Kasumi-1 (cell line): ENCODE measurements at regions not wholly inside any gene's neighbourhood (a gene's known extent, or its start where the extent isn't known, plus 50 kb on each side); places are given as distances from the start of the nearest gene placed in this dataset.

Source experiments
- DNase-seq, 2 experiments: peaks; one replicate each; lab custom pipeline; 2025; lab: John Stamatoyannopoulos, UW

DNA sequence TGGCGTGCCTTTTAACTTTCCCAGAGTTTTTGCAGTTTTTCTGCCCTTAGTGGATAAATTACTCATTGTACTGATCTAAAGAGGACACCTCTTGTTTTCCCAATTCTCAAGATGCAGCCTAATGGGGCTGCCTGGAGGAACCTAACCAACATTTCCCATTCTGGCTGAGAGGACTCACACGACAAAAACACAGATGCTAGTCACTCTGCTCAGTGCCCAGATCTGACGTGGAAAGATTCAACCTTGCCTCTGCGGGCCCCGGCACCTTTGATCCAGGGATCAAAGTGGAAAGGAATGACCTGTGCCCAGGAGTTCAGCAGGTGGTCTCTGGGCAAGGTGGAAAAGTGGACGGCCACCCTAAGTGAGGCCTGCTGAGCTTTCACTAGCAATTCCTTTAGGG lies 162.4 kb upstream of the FMN2 start:
- DNase-seq, result no peak

DNA sequence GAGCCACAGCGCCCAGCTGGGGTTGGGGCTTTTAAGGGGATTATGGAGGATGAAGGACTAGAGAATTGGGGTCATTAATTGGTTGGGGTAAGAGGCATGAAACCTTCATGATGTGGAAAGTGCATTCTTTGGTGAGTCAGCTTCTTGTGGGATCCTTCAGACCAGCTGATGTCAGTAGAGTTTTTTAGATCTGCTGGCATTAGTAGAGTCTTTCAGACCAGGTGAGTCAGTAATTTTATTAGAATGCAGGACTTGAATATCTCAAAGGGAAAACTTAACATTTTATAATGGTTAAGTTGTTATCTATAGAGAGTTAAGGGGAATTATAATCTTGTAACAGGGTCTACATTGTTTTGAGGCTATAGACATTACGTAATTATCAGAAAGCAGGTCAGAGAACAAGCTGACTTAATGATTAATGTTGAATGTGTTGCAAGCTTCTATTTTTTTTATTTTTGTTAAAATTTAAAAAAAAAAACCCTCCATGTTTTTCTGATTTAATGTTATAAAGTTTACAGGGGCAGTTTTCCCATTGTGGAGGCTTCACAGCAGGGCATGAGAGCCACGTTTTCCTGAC lies 160.9 kb upstream of the FMN2 start:
- DNase-seq, result no peak

DNA sequence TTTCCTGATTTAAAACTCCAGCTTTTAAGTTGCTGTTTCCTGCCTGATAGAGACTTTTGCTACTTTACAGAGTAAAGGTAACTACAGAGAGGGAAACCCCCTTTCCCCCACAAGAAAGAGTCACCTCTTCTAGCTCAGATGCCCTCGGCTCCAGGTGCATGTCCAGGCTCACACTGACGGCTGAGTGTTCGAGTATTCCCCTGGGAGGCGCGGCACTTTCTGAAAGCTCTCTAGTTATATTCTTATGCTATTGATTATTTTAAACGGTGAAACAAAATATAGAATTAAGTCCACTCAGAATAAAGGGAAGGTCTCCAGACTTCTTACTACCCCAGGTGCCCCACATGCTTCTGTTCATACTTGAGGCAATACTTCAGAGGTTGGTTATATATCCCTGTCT lies 160.3 kb upstream of the FMN2 start:
- DNase-seq, result no peak

DNA sequence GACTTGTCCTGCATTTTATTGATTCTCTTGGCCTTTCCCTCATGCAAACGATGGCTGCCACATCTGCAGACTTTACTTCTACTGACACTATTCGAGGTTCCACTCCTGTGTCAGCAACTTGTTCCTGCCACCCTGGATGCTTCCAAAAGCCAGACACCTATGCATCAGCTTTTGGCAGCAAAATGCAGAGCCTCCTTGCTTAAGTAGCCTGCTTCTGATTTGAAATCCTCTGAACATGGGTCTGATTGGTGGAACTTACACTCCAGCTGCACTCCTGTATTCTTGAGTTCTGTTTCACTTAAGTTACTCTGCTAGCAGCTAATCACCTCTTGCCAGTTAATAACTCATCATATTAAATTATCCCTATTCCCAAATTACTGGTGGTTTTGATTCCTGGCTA lies 152.1 kb upstream of the FMN2 start:
- no peak for DNase-seq

DNA sequence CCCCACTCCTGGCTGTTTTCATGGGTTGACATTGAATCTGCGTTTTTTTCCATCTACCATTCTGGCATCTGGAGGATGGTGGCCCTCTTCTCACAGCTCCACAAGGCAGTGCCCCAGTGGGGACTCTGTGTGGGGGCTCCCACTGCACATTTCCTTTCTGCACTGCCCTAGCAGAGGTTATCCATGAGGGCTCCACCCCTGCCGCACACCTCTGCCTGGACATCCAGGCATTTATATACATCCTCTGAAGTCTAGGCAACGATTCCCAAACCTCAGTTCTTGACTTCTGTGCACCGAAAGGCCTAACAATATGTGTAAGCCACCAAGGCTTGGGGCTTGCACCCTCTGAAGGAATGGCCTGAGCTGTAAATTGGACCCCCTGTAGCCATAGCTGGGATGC lies 147.9 kb upstream of the FMN2 start:
- no peak for DNase-seq

DNA sequence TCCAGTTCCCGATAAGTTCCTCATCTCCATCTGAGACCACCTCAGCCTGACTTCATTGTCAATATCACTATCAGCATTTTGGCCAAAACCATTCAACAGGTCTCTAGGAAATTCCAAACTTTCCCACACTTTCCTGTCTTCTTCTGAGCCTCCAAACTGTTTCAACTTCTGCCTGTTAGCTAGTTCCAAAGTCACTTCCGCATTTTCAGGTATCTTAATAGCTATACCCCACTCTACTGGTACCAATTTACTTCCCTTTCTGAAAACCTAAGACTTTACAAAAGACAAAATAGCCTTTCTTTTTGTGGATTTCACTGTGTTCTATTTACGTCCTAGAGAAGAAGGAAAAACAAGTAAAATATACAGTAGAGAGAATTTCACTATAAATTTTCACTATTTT lies 147.0 kb upstream of the FMN2 start:
- peak; percentile 72 to 73 for DNase-seq

DNA sequence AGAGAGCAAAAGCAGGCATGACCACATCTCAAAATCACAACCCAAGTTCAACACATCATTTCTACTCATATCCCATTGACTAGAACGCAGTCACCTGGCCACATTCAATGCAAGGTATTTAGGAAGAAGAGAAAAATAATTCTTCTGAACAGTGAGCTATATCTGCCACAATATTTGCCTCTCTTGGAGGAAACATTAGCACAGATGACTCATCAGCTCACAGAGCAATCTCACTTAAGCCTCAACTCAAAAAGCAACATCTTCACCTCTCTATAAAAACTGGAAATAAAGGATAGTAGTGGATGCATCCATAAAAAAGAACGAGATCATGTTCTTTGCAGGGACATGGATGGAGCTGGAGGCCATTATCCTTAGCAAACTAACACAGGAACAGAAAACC lies 143.9 kb upstream of the FMN2 start:
- no peak for DNase-seq

DNA sequence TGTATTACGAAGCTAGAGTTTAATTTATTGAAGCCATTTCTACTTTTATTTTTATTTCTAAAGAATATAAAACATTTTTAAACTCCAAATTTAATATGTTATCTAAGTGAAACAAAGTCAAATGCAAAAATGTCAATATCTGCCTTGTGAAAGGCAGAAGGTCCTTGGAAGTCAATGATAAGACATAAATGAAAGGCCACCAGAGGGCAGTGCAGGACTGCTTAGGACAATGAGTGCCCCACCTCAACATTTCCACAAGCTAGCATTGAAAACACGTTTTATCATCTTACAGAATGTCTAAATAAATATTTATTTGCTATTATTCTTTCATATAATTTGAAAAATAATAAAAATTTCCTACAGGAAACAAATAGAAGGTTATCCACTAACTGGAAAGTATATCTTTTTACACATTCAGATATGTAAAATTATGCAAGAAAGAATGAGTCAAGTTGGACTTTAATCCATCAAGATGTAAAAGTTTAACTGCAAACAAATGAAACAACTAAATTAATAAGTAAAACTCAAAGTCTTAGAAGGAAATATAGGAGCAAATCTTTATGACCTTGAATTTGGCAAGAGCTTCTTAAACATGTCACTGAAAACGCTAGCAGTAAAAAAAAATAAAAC lies 140.1 kb upstream of the FMN2 start:
- DNase-seq, result peak; percentile 69 to 79

DNA sequence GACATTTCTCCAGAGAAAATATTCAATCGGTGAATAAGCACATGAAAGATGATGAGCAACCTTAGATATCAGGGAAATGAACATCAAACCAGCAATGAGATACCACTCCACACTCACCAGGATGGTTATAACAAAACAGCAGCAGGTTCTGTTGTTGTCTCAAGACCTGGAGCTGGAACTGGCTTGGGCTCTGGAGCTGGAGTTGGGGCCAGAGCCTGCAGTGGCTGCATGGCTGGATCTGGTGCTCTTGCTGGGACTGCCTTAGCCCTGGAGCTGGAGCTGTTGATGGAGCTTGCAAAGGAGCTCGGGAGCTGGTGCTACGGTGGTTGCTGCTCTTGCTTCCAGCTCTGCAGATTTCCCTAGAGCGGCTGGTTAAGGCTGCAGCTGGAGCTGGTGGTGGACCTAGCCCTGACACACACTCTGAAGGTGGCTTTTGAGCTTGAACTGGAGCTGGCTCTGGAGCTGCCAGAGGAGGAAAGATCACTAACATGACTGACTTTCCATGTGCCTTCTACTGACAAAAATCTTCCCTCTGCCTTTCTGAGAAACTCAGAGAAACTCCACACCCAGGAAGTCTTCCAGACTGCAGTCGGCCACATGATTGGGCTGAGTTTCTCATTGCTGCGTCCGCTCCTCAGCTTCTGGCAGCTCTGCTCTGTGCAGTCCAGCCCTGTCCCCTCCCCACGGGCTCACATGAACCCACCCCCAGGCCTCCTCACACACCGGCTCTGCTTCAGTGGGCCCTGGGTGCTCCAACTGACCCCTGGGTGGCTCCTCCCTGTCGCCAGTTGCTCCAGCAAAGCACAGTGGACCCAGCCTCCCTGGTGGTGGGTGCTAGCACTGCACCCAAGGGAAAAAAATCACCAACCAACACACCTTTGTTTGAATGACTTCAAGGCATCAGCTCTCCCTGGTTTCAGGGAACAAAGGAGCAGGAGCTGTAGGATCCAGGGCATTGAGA lies 139.1 kb upstream of the FMN2 start:
- no peak for DNase-seq

DNA sequence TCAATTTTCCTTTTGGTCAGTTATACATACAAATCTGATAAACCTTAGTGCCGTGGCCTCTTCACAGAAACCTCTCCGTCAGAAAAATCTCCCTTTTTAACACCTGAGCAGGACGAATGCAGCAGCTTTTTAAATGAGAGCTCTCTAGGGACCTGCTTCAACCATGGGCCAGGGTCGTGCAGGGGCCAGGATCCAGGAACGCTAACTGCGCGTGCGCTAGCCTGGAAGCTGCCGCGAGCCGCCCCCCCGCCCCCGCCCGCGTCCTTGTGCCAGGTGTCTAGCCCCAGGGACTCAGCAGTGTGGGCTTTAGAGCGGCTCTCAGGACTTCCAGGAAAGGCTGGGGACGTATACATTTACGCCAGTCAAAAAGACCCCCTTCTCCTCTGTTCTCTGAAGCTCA lies 136.8 kb upstream of the FMN2 start:
- DNase-seq, result no peak

DNA sequence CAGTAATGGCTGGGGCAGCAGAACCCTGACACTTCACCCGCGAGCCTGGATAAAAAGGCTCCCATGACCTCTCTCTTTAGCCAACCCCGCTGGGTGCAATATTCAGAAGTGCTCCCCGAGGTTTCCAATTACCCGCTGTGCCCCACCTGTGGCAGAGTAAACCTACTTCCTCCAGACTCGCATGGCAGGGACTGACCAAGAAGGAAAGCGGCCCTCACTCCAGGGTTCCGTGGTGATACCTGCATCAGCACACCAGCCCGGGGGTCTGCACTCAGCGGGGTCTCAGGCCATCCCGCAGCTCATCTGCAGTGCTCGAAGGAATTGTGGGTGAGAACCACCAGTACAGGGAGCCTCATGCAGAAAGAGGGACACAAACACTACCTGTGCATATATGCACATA lies 136.3 kb upstream of the FMN2 start:
- DNase-seq, result no peak

DNA sequence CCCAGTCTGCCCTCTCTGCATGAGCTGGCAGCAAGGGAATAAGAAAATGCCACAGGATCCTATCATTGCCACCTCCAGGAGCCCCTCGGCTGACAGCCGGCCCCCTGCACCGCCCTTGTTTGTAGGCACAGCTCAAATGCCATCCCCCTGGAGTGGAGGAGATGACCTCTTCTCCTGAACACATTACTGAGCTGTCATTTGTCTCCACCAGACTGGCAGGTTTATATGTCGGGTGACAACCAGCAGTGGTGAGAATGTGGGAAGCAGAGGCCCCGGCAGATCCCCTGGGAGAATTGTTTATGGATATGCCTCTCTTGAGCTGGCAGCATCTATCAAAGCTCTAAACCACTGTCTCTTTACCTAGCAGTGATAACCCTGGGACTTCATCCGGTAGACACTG lies 135.4 kb upstream of the FMN2 start:
- DNase-seq, result no peak

DNA sequence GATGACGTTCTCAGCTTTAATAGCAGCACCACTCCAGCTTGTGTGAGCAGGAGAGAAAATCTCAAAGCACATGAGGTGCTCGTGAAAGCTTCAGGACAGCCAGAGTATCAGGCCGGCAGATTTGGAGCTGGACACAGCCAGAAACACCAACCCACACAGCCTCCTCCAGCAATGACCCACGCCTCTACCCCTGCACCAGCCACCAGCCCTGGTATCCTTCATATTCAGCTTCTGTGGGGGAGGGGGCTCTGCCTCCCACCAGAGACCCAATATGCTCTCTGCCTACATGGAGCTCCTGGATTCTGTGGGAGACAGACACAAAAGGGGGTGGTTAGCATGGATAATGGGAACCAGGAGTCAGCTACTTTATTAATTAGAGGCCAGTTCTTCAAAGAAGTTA lies 133.6 kb upstream of the FMN2 start:
- DNase-seq, result no peak

DNA sequence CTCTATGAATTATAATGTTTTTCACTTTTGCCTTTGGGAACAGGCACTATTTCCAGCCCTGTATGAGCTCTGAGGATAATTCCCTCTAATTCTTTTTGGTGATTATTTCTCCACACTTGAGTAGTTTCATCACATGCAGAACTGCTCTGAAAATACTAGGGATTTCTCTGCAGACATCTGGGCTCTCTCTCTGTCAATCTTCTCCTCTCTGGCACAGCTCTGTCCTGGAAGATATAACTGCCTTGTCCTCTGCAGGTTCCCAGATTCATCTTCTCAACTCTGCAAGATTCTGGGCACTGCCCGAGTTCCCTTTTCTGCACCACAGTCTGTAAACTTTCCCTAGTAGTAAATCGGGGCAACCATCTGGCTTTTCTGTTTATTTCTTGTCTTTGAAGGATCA lies 131.3 kb upstream of the FMN2 start:
- DNase-seq, result no peak

DNA sequence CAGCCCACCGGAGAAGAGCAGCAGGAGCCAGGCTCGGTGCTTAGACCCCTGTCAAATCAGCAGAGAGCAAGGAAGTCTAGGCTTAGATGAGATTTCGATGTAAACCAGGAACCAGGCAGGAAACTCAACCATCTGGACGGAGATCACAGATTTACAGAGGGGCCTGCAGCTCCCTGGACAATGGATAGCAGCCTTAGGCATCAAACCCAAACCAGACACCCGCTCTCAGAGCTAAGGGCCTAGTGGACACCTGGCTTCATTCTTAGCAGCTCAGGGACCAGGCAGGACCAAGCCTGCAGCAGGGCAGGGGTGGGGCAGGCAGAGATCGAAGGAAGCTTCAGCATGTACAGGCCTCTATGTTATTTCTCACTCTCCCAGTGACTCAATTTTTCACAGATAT lies 127.8 kb upstream of the FMN2 start:
- DNase-seq, result no peak

DNA sequence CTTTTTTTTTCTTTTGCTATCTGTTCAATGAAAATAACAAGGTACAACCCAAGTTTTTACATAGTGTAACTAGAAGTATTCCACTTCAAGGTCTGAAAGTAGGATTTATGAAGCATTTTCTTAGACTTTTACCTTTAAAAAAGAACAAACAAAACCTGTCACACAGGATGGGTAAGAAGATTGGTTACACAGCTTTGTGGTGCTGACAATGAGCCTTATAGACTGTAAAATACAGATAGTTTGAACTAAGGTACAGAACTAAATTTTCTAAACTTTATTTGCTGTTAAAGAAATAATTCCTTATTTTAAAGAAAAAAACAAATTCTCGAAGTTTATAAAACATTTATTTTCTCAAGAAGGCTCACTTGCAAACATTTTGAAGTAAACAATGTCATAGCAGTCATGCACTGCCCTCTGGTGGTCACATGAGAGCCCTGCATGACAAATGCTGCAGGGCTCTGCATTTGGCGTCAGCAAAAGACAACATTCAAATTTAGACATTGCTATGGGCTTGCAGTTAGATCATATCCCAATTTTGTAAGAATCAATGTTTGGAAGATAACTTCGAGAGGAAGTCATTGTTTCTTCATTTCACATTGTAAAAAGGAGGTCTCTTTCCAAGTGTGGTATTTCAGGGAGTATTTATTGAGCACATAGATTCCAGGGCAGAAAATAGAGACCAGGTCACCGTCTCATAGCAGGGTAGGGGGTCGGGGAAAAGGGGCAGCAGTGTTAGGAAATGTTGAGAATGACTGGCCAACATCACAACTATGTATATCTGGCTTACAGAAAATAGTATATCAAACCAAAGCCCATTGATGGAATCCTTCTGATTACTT lies 115.3 kb upstream of the FMN2 start:
- DNase-seq, result peak; percentile 36 to 39

DNA sequence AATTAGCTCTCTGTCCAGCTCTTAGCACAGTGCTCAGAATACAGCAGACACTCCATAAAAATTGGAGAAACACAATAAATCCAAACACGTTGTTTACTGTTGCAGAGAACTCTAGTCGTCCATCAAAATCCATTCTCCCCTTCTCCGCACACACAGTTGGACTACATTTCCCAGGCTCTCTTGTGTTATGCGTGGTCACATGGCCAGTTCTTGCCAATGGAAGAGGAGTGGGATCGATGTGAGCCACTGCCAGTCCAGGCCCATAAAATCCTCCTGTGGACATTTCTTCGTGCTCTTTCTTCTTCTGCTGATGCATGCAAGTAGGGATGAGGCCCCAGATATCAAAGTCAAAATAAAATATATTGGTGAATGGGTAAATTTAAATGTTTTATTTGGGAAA lies 114.3 kb upstream of the FMN2 start:
- DNase-seq, result no peak

DNA sequence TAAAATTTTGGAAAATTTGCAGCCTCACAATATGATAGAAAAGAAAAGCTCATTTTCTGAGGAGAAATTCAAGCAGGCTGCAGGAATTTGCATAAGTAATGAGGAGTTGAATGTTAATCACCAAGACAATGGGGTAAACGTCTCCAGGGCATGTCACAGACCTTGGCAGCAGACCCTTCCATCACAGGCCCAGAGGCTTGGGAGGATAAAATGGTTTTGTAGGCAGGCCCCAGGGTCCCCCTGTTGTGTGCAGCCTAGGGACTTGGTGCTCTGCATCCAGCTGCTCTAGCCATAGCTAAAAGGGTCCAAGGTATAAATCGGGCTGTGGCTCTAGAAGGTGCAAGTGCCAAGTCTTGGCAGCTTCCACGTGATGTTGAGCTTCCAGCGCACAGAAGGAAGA lies 112.2 kb upstream of the FMN2 start:
- no peak for DNase-seq

DNA sequence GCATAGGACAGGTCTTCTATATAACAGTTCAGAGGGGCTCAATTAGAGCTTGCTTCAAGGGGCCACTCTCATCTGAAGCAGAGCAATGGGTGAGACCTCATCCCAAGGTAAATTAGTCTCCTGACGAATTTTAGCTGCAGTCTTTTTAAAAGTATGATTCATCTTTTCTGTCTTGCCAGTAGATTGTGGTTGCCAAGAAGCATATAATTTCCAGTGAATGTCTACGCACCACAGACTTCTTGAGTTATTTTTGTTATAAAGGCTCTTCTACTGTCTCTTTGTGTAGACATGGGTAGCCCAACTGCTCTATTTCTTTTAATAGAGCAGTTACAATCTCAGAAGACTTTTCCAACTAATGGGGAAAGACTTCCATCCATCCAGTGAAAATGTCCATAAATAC lies 108.9 kb upstream of the FMN2 start:
- DNase-seq, result no peak

DNA sequence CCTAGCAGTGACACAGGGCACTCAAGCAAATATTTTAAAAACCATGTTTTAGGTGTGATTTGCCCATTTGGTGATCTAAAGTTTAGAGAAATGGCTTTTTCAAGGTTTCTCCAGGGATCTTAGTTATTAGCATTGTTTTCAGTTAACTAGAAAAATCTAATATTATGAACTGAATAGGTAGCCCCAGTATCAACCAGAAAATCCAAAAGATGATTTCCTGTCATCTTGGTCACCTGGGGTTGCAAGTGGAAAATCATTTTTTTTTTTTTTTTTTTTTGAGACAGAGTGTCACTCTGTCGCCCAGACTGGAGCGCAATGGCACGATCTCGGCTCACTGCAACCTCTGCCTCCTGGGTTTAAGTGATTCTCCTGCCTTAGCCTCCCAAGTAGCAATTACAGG lies 106.6 kb upstream of the FMN2 start:
- DNase-seq, result no peak

DNA sequence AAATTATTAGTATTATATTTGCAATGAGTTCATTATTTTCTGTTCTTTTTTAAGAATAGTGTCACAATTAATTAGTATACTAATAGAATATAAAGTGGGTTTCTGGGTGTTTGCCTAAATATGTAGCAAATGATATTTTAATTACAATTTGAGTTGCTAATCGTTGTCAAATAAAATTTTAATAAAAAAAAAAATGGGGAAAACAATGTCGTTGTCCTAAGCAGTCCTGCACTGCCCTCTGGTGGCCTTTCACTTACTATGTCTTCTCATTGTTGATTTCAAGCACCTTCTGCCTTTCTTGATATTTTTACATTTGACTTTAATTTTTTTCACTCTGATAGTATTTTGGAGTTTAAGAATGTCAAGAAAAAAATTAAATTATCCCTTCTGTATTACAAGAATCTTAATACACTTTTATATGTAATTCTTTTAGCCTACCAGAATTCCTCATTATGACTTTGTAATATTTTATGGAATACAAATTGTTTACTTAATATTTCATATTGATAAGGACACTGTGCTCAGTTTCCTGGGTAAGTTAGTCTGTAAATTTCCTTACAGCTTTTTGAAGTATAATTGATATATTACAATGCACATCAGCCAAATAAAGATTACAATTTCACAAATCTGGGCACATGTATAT lies 104.5 kb upstream of the FMN2 start:
- peak; percentile 63 to 69 for DNase-seq

DNA sequence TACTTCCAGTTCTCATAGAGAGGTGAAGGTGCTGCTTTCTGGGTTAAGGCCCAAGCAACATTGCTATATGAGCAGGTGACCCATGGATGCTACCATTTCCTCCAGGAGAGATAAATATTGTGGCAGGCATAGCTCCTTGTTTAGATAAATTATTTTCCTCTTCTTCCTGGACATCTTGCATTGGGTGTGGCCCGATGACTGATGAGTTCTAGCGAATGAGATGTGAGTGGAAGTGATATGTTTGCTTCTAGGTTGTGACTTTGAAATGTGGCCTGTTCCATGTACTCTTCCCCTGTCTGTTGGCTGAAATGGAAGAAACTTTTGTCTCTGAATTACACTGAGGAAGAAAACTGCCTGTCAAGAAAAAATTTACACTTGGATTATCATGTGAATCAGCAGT lies 101.7 kb upstream of the FMN2 start:
- DNase-seq, result no peak
